ENCODE measurements at regions not wholly inside any gene's neighbourhood (a gene's known extent, or its start where the extent isn't known, plus 50 kb on each side); places are given as distances from the start of the nearest gene placed in this dataset.

GRCh38 chr18:22559414-22560274 is 141.9 kb upstream of the CTAGE1 start:
- peak; percentile 39 for TF ChIP-seq CTCF (IDR thresholded peaks at IDR 0.05; ENCODE audit: insufficient read depth, low read depth, low read length)
- H3K4me3 ChIP-seq (ENCODE audit: low read depth, low read length): peak overlapping the region; percentile 60
- peak; percentile 85 for DNase-seq (ENCODE audit: low read depth)

DNA sequence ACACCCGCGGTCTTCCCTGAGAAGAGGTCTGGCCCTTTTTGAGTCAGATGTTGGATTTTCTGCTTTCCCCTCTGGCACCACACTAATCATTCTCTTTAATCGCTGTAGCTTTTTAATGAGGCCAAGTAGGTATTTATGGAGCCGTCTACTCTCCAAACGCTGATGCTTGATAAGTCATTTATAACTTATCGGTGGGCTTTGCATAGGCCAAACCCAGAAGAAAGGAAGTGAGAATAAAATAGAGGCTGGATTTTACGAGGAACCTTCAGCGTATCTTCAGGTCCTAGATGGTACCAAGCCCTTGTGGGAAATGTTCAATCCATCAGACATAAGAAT is 142.5 kb upstream of the CTAGE1 start:
- TF ChIP-seq CTCF (IDR thresholded peaks at IDR 0.05; ENCODE audit: insufficient read depth, low read depth, low read length): no peak
- H3K4me3 ChIP-seq (ENCODE audit: low read depth, low read length): peak overlapping the region; percentile 60
- DNase-seq (ENCODE audit: low read depth): no peak

DNA sequence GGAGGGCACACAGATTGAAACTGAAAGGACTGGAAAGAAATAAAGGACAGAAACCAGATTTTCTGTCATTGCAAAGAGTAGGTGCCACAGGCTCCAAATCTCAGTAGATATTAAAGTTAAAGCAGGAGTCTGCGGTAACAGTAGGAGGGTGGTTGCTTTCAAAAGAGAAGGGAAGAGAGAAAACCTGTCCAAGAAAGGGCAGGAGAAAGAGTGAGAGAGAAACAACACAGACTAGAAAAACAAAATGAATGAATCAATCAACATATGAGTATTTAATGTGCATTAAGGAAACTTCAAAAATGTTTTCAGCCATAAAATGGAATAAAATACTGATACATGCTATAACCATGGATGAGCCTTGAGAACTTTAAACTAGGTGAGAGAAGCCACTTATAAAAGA is 143.1 kb upstream of the CTAGE1 start:
- H3K4me3 ChIP-seq (ENCODE audit: low read depth, low read length): no peak overlapping the region
- TF ChIP-seq CTCF (IDR thresholded peaks at IDR 0.05; ENCODE audit: insufficient read depth, low read depth, low read length): no peak

DNA sequence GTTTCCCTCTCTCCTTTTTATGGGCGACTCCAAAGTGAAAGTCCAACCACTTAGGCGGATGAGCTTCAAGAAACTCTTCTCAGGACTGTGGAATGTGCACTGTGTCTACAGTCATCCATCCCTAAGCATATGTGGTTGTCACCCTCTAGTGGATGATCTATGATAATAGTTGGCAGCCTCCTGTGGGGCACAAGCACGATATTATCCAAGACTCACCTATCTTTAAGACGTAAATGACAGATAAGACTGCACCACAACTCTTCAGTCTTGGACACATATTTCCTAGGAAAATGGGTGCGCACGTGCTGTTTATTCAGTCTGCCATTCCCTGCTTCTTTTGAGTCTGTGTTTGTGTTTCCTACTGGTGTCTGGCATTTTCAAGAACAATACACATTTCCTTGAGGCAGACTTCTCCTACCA is 145.5 kb upstream of the CTAGE1 start:
- peak; percentile 82 for TF ChIP-seq CTCF (IDR thresholded peaks at IDR 0.05; ENCODE audit: insufficient read depth, low read depth, low read length)
- H3K4me3 ChIP-seq (ENCODE audit: low read depth, low read length): peak overlapping the region; percentile 2
- peak; percentile 95 for DNase-seq (ENCODE audit: low read depth)

More for the DNA sequence above, 143.1 kb upstream of the CTAGE1 start:
- DNase-seq (ENCODE audit: low read depth): peak; percentile 11

DNA sequence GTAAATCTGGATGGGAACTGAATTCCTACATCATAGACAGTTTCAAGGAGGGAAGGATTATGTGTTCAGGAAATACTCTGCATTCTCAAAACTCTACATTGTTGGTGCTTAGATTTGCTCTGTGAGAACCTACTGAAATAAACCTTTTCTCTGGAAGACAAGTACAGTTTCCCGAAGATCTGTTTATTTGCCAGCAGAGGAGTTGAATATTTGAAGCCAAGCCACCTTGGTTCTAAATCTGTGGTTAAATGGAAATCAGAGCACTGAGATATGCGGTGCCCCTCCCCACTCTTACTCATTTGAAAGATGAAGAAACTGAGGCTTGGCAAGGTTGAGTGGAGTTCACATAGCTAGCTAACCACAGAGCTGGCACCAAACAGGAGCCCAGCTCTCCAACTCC is 146.3 kb upstream of the CTAGE1 start:
- no peak for TF ChIP-seq CTCF (IDR thresholded peaks at IDR 0.05; ENCODE audit: insufficient read depth, low read depth, low read length)
- DNase-seq (ENCODE audit: low read depth): peak; percentile 73
- no peak overlapping the region for H3K4me3 ChIP-seq (ENCODE audit: low read depth, low read length)

GRCh38 chr18:22566703-22567420 is 149.1 kb upstream of the CTAGE1 start:
- TF ChIP-seq CTCF (IDR thresholded peaks at IDR 0.05; ENCODE audit: insufficient read depth, low read depth, low read length): no peak
- no peak overlapping the region for H3K4me3 ChIP-seq (ENCODE audit: low read depth, low read length)

More at GRCh38 chr18:22566703-22567420, 149.1 kb upstream of the CTAGE1 start:
- no peak for DNase-seq (ENCODE audit: low read depth)
